GM12878 (cell line): ENCODE measurements at regions not wholly inside any gene's neighbourhood (a gene's known extent, or its start where the extent isn't known, plus 50 kb on each side); places are given as distances from the start of the nearest gene placed in this dataset.

Experiments used
- EZH2 ChIP-seq: IDR thresholded peaks from 2 replicates; pipeline ENCODE4 v1.6.1; 2012; ENCODE audit warnings: low read depth, mild to moderate bottlenecking, control low read depth, inconsistent platforms, low read length, borderline replicate concordance; ENCODE audit not compliant: control insufficient read depth
- HCFC1 ChIP-seq: fragments of 150-350 bp; IDR thresholded peaks from 2 replicates; pipeline ENCODE4 v1.6.1; 2014; ENCODE audit warnings: low read length
- JUND ChIP-seq: IDR thresholded peaks from 2 replicates; pipeline ENCODE4 v1.6.1; 2012; ENCODE audit warnings: low read depth, mild to moderate bottlenecking, low read length, improper control_type of control experiment, moderate library complexity
- KLF5 ChIP-seq: fragments of 450-650 bp; IDR thresholded peaks from 2 replicates; pipeline ENCODE4 v1.6.1; 2014; ENCODE audit warnings: mild to moderate bottlenecking; ENCODE audit not compliant: partially characterized antibody
- MTA3 ChIP-seq: IDR thresholded peaks from 2 replicates; pipeline ENCODE4 v1.6.1; 2012; ENCODE audit warnings: low read length, inconsistent platforms, borderline replicate concordance
- MYC ChIP-seq: IDR thresholded peaks from 2 replicates; pipeline ENCODE4 v1.6.1; 2011; ENCODE audit warnings: mild to moderate bottlenecking, low read length, moderate library complexity, inconsistent platforms; ENCODE audit not compliant: insufficient read depth, insufficient replicate concordance, insufficient read length, severe bottlenecking
- NR2C1 ChIP-seq: fragments of 450-650 bp; IDR thresholded peaks from 2 replicates; pipeline ENCODE4 v1.6.1; 2017; ENCODE audit warnings: antibody characterized with exemption, mild to moderate bottlenecking, moderate library complexity
- POLR2A ChIP-seq: IDR thresholded peaks from 2 replicates; pipeline ENCODE4 v1.6.1; 2011; ENCODE audit warnings: low read depth, mild to moderate bottlenecking, low read length
- RCOR1 ChIP-seq: conservative IDR thresholded peaks from 2 replicates; pipeline ENCODE4 v1.6.1; 2012; ENCODE audit warnings: low read depth, low read length, improper control_type of control experiment
- SPI1 ChIP-seq: IDR thresholded peaks from 2 replicates; pipeline ENCODE4 v1.6.1; 2011; ENCODE audit warnings: low read depth, mild to moderate bottlenecking, low read length, moderate library complexity, borderline replicate concordance; ENCODE audit not compliant: insufficient read depth
- SREBF2 ChIP-seq: IDR thresholded peaks from 2 replicates; pipeline ENCODE4 v1.6.1; 2012; ENCODE audit warnings: mild to moderate bottlenecking, low read length
- TBL1XR1 ChIP-seq: IDR thresholded peaks from 2 replicates; pipeline ENCODE4 v1.6.1; 2012; ENCODE audit warnings: low read depth, low read length, improper control_type of control experiment
- TF ChIP-seq, protein P1 (sequence below), 3 experiments: IDR thresholded peaks in 2 of 3; conservative IDR thresholded peaks in 1 of 3; 2 replicates each; pipeline ENCODE4 v1.5.1; 2011; ENCODE audit warnings: low read depth in 3 of 3, low read length in 3 of 3, mild to moderate bottlenecking in 3 of 3, control low read depth in 2 of 3, moderate library complexity in 2 of 3, inconsistent platforms in 1 of 3, mixed read lengths in 1 of 3; ENCODE audit not compliant: control insufficient read depth in 2 of 3, insufficient read depth in 1 of 3; ENCODE audit errors: extremely low read depth in 1 of 3
- TF ChIP-seq, protein P2 (sequence below): IDR thresholded peaks from 2 replicates; pipeline ENCODE4 v1.6.1; 2012; ENCODE audit warnings: low read depth, low read length, improper control_type of control experiment

DNA sequence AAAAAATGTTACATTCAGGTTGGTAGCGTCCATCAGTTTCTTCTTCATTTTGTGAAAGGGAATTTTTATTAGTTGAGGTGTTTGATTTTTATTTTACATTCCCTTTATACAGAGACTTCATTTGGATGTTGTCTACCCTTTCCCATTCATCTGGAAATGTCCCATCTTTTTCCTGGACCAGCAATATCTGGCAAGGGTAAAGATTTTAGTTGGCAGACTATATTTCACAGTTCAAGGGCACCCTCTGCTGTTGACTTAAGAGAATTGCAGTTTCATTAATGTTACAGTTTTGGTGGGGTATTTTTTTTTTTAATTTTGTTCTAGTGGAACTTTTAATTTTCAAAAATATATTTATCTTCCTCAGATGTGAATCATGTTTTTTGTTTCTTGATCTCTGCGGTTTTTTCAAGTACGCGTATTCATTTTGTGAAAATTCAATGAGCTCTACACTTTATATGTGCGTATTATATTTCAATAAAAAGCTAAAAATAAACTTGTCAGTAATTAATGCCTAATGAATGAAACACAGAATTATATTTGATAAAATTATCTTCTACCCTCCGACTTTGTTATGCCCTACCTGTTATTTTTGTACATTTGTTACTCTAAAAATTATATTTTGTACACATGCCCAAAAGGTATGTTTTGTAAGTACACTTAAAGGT, 97.9 kb upstream of the KLF14 start:
- TF ChIP-seq SPI1: no peak
- TF ChIP-seq TBL1XR1: no peak
- no peak for TF ChIP-seq KLF5
- TF ChIP-seq SREBF2: no peak
- TF ChIP-seq, protein P1, sequence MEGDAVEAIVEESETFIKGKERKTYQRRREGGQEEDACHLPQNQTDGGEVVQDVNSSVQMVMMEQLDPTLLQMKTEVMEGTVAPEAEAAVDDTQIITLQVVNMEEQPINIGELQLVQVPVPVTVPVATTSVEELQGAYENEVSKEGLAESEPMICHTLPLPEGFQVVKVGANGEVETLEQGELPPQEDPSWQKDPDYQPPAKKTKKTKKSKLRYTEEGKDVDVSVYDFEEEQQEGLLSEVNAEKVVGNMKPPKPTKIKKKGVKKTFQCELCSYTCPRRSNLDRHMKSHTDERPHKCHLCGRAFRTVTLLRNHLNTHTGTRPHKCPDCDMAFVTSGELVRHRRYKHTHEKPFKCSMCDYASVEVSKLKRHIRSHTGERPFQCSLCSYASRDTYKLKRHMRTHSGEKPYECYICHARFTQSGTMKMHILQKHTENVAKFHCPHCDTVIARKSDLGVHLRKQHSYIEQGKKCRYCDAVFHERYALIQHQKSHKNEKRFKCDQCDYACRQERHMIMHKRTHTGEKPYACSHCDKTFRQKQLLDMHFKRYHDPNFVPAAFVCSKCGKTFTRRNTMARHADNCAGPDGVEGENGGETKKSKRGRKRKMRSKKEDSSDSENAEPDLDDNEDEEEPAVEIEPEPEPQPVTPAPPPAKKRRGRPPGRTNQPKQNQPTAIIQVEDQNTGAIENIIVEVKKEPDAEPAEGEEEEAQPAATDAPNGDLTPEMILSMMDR (IDR thresholded peaks at IDR 0.05 in 2 of 3, conservative IDR thresholded peaks at IDR 0.05 in 1 of 3; ENCODE audit: control insufficient read depth in 2 of 3, extremely low read depth in 1 of 3, insufficient read depth in 1 of 3, low read depth in 3 of 3, low read length in 3 of 3): peak; percentile 58 to 68 (median 68)
- no peak for TF ChIP-seq MYC
- TF ChIP-seq EZH2: no peak
- TF ChIP-seq MTA3: no peak
- no peak for TF ChIP-seq JUND
- TF ChIP-seq NR2C1: no peak
- no peak for TF ChIP-seq RCOR1
- TF ChIP-seq, protein P2, sequence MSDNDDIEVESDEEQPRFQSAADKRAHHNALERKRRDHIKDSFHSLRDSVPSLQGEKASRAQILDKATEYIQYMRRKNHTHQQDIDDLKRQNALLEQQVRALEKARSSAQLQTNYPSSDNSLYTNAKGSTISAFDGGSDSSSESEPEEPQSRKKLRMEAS: no peak
- no peak for TF ChIP-seq HCFC1
- no peak for TF ChIP-seq POLR2A
